DND-41 (cell line): ENCODE measurements at regions not wholly inside any gene's neighbourhood (a gene's known extent, or its start where the extent isn't known, plus 50 kb on each side); places are given as distances from the start of the nearest gene placed in this dataset.

ENCODE experiments used
- CTCF ChIP-seq: IDR thresholded peaks from 2 replicates; pipeline ENCODE4 v1.5.1; 2012; ENCODE audit warnings: borderline replicate concordance, low read length, moderate library complexity, mild to moderate bottlenecking; ENCODE audit not compliant: poor library complexity, severe bottlenecking; ENCODE audit errors: extremely low read depth
- EZH2 ChIP-seq: IDR thresholded peaks from 3 replicates; pipeline ENCODE4 v1.6.1; 2012; ENCODE audit warnings: borderline replicate concordance, low read depth, mild to moderate bottlenecking, moderate library complexity, low read length, inconsistent platforms; ENCODE audit not compliant: severe bottlenecking

- no peak for TF ChIP-seq CTCF
- no peak for TF ChIP-seq EZH2
Observed at GRCh38 chr9:78676009-78676408, 379.1 kb downstream of the PSAT1 start.
